DMS114 treated with DMSO at 0.1 percent for 48 hours (cell line): ENCODE measurements at regions not wholly inside any gene's neighbourhood (a gene's known extent, or its start where the extent isn't known, plus 50 kb on each side); places are given as distances from the start of the nearest gene placed in this dataset.
"Not testable (repeated sequence)": the region's sequence is repeated elsewhere in the genome, so short reads cannot be mapped to it uniquely, and the experiment has no call there.

Experiments
- DNase-seq: peaks from one replicate; lab custom pipeline; 2025; ENCODE audit not compliant: unreplicated experiment; lab: John Stamatoyannopoulos, UW

- no peak for DNase-seq
Measured at GRCh38 chr3:78242724-78243123, 1202.8 kb downstream of the ROBO2 start.

- no peak for DNase-seq
Measured at GRCh38 chr3:78244136-78244535, 1204.2 kb downstream of the ROBO2 start.

GRCh38 chr3:78249294-78249693 lies 1209.4 kb downstream of the ROBO2 start:
- no peak for DNase-seq

GRCh38 chr3:78253860-78254259 lies 1214.0 kb downstream of the ROBO2 start:
- no peak for DNase-seq

GRCh38 chr3:78255403-78255802 lies 1215.5 kb downstream of the ROBO2 start:
- peak; percentile 85 for DNase-seq

GRCh38 chr3:78256123-78256522 lies 1216.2 kb downstream of the ROBO2 start:
- peak; percentile 71 for DNase-seq

- DNase-seq, result peak; percentile 86
Measured at GRCh38 chr3:78257951-78258530, 1218.1 kb downstream of the ROBO2 start.

- DNase-seq, result peak; percentile 96
Measured at GRCh38 chr3:78258798-78259197, 1218.9 kb downstream of the ROBO2 start.

GRCh38 chr3:78260388-78260787 lies 1220.5 kb downstream of the ROBO2 start:
- DNase-seq, result peak; percentile 77

- not testable (repeated sequence) for DNase-seq
Measured at GRCh38 chr3:78266550-78266949, 1226.7 kb downstream of the ROBO2 start.

- no peak for DNase-seq
Measured at GRCh38 chr3:78267235-78267634, 1227.3 kb downstream of the ROBO2 start.

- DNase-seq, result no peak
Measured at GRCh38 chr3:78268087-78268486, 1228.2 kb downstream of the ROBO2 start.

- DNase-seq, result no peak
Measured at GRCh38 chr3:78268716-78269668, 1229.1 kb downstream of the ROBO2 start.

- no peak for DNase-seq
Measured at GRCh38 chr3:78273326-78273725, 1233.4 kb downstream of the ROBO2 start.

- DNase-seq, result no peak
Measured at GRCh38 chr3:78274475-78275065, 1234.7 kb downstream of the ROBO2 start.

GRCh38 chr3:78275420-78275852 lies 1235.5 kb downstream of the ROBO2 start:
- no peak for DNase-seq

- no peak for DNase-seq
Measured at GRCh38 chr3:78277220-78277619, 1237.3 kb downstream of the ROBO2 start.

GRCh38 chr3:78277801-78278200 lies 1237.9 kb downstream of the ROBO2 start:
- no peak for DNase-seq

GRCh38 chr3:78279091-78279490 lies 1239.2 kb downstream of the ROBO2 start:
- DNase-seq, result no peak

- no peak for DNase-seq
Measured at GRCh38 chr3:78281381-78281780, 1241.5 kb downstream of the ROBO2 start.

GRCh38 chr3:78283994-78284393 lies 1244.1 kb downstream of the ROBO2 start:
- DNase-seq, result peak; percentile 93
